HG02571 (cell line): ENCODE measurements at regions not wholly inside any gene's neighbourhood (a gene's known extent, or its start where the extent isn't known, plus 50 kb on each side); places are given as distances from the start of the nearest gene placed in this dataset.
"Not testable (repeated sequence)": the region's sequence is repeated elsewhere in the genome, so short reads cannot be mapped to it uniquely, and the experiment has no call there.

Experiments used
- ATAC-seq: cut with Tn5 transposase; IDR thresholded peaks from one replicate; pipeline ENCODE4 v1.9.1; 2021; ENCODE audit warnings: mild to moderate bottlenecking, moderate library complexity; ENCODE audit not compliant: unreplicated experiment

DNA sequence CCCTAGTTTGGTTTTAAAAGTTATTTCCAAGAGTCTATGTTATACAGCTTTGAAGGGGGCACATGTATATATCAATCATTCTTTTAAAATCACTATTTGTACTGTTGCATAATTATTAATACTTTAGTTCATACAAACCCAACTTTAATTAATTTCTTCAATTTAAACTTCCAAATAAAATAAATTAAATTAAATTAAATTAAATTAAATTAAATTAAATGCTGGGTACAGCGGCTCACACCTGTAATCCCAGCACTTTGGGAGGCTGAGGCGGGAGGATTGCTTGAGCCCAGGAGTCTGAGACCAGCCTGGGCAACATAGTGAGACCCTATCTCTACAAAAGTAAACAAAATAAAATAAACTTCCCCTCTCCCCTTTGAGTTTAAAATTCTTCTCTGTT, 98.9 kb upstream of the MYO10 start:
- not testable (repeated sequence) for ATAC-seq

GRCh38 chr5:17037751-17038150, 101.7 kb upstream of the MYO10 start:
- ATAC-seq: no peak

- ATAC-seq: no peak
These were observed 103.1 kb upstream of the MYO10 start for GRCh38 chr5:17039170-17039569.

GRCh38 chr5:17042041-17042440, 106.0 kb upstream of the MYO10 start:
- ATAC-seq: no peak

- no peak for ATAC-seq
These were observed 110.2 kb upstream of the MYO10 start for GRCh38 chr5:17046320-17046719.

GRCh38 chr5:17050236-17050635, 114.1 kb upstream of the MYO10 start:
- no peak for ATAC-seq

GRCh38 chr5:17054911-17055310, 118.8 kb upstream of the MYO10 start:
- ATAC-seq: no peak

- ATAC-seq: no peak
These were observed 120.1 kb upstream of the MYO10 start for GRCh38 chr5:17056141-17056631.

DNA sequence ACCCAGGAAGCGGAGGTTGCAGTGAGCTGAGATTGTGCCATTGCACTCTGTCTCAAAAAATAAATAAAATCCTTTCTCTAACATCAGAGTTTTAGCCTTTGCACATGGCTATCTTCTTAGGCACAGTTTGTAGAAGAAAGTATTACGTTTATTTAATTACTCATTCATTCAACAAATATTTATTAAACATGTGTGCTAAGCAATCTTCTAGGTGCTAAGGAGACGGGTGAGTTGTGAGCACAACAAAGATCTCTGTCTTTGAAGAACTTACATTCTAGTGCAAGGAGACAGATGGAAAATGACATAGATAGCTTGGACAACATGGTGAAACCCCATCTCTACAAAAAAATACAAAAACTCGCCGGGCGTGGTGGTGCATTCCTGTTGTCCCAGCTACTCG, 122.3 kb upstream of the MYO10 start:
- ATAC-seq: no peak

GRCh38 chr5:17061973-17062470, 125.9 kb upstream of the MYO10 start:
- no peak for ATAC-seq

DNA sequence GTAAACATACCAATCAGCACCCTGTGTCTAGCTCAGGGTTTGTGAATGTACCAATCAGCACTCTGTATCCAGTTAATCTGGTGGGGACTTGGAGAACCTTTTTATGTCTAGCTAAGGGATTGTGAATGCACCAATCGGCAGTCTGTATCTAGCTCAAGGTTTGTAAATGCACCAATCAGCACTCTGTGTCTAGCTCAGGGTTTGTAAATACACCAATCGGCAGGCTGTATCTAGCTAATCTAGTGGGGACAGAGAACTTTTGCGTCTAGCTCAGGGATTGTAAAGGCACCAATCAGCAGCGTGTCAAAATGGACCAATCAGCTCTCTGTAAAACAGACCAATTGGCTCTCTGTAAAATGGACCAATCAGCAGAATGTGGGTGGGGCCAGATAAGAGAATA, 126.7 kb upstream of the MYO10 start:
- not testable (repeated sequence) for ATAC-seq

DNA sequence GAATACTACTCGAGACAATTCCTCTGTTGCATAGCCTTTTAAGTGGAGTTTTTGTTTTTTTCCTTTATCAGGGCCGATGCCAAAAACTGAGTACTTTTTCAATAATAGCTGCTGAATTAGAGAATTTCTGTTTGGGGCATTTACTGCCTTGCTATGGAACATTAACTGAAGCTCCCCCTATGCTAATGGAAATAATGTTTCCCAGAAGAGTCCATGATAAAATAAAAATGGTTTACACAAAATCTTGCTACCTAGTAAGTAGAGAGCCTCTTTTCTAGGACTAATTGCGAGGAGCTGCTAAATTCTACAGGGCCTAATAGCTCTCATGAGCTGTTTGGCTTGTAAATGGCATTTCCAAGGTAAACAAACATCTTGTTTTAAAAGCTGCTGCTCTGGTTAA, 128.2 kb upstream of the MYO10 start:
- no peak for ATAC-seq

DNA sequence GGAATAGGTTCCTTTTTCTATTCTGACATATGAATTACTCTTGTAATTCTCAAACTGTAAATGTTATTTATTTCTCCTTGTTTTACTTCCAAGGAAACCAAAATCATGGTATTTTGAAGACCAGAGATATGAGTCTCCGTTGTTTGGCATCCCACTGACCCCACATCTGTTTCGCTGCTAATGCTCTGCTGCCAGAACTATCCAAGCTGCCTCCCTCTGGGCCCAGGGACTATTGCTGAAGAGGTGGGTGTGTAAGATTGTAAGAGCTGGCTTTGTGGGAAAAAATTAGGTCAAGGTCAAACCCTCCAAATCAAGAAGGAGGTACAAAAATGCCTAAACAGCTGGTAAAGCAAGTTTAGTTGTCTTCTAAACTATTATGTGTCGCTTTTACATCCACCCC, 129.4 kb upstream of the MYO10 start:
- no peak for ATAC-seq

DNA sequence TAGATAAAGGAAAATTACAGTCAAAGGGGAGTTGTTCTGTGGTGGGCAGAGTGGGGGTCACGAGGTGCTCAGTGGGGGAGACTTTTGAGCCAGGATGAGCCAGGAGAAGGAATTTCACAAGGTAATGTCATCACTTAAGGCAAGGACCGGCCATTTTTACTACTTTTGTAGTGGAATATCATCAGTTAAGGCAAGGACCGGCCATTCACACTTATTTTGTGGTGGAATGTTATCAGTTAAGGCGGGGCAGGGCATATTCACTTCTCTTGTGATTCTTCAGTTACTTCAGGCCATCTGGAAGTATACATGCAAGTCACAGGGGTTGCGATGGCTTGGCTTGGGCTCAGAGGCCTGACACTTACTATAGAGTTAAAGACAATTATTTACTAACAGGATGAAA, 129.9 kb upstream of the MYO10 start:
- not testable (repeated sequence) for ATAC-seq

DNA sequence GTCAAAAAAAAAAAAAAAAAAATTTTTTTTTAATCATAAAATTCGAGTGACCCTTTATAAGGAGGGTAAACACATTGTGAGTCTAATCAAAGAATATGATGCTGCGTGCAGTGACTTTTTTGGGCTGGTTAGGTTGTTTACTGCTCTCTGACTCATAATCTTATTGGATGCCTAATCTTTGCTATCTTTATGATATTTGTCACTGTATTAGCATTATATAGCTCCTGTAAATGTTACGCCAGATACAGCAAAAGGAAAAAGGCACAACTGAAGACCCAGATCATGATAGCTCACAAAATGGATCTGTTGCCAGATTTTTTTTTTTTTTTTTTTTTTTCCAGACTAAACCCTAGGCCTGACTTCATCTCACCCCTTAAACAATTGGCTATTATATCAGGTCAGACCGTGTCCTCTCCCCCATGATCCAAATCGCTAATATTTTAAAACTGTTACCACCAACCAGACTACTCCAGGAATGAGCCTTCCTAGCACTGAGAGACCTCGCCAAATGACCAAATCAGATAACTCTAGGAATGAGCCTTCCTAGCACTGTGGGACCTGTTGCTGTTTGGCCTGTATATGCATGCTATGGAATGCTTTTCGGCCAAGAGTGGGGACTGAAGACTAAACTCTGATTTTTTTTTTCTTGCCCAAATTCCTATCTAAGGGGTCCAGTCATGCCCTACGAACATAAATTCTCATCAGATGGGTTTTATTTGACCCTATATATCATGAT, 131.7 kb upstream of the MYO10 start:
- ATAC-seq: no peak

- no peak for ATAC-seq
These were observed 134.0 kb upstream of the MYO10 start for GRCh38 chr5:17069995-17070511.

- ATAC-seq: no peak
These were observed 134.6 kb upstream of the MYO10 start for GRCh38 chr5:17070647-17071046.

DNA sequence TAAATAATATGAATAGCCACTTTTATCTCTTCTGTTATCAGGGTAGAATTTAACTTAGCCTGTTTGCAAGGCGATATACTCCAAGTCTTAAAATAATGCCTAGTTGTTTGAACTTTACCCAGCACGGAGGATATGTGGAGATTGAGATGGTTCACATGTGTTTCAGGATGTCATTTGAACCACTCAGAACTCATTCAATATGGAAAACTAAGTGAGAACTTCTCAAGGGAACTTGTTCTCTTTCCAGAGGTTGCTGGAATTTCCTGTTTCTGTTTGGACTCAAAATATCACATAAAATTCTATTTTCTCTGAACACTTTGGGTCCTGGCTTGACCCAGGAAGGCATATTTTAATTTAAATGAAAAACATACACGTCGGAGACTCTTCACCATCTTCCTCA, 139.1 kb upstream of the MYO10 start:
- ATAC-seq: no peak

GRCh38 chr5:17076272-17076671, 140.2 kb upstream of the MYO10 start:
- ATAC-seq: no peak

DNA sequence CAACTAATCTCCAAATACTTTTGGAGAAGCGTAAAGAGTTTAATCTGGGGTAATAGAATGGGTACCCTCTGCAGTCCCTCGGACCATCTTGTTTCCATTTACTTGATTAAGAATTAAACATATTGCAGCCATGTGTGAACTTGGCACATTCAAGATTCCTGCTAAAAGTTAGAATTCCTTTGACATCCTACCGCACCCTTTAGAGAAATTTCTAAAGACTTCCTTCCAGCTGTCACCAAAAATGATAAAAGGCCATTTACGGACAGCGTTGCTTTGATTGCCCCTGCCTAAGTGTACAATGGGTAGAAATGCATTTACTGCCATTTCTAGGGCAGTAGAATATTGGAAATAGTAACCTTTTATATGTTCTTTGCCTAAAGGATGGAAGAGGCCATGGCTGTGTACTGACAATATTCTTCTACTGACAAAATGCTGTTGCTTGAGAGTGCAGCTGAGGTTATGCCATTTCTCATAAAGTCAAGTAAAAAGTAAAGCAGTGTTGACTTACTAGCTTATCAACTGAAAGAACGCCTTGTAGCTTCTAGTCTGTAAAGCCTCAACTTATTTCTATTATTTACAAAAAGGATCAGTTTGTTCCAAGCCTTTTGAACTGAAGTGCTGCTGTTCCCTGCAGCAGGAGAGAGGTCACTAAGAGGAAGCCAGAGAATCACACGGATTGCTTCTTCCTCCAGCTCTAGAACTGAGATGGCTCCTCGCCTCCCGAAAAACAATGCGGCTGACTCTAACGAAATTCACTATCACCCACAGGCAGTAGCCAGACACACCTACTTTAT, 139.8 kb upstream of the BASP1 start:
- ATAC-seq: no peak

DNA sequence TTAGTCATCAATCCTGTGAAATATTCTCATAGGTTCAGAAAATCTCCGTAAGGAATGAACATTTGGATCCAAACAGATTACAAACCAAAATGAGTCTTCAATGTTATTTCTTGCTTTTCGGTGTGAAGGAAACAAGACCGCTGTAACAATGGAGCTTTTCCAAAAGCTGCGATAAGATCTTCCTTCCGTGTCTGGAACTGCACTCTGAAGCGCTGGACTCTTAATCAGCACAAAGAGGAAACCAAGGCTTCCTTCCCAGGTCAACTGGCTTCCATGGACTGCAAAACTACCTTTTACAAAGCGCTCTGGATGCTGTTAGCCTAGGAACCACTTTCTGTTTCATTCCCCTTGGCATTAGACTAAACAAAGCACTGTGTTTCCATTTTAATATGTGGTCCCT, 137.9 kb upstream of the BASP1 start:
- no peak for ATAC-seq

DNA sequence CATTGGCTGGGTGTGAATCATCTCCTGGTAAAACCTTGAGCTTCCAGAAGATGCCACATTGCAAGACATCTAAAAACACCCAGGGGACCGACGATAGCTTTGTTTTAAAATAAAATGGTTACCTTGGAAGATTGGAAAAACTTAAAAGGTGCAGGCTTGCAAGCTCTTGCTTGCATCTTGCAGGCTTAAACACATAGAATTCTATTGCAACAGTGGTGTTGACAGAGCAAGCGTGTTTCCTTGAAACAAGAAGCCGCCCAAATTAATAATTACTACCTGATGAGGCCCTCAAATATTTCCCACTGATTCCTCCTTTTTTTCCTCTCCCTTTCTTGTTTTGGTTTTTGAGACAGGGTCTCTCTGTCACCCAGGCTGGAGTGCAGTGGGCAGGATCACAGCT, 137.1 kb upstream of the BASP1 start:
- no peak for ATAC-seq
